Upper lobe of left lung (tissue), 6 donors: ENCODE measurements at regions not wholly inside any gene's neighbourhood (a gene's known extent, or its start where the extent isn't known, plus 50 kb on each side); places are given as distances from the start of the nearest gene placed in this dataset.

ENCODE experiments used
- ATAC-seq, 2 donors: fragments of 200-7000 bp; cut with Tn5 transposase; one replicate each; pipeline ENCODE4 v1.9.1; 2022; ENCODE audit warnings: mild to moderate bottlenecking in 2 of 2, moderate library complexity in 2 of 2; ENCODE audit not compliant: low FRiP score in 2 of 2
- DNase-seq, 2 donors: peaks; one replicate each; pipeline ENCODE4 v3.0.0-alpha.2; 2019 to 2020
- H3K27ac ChIP-seq, 4 donors: fragments of 200-600 bp; sonication (generic); one replicate each; pipeline ENCODE4 v1.5.1; 2016 to 2019
- H3K27me3 ChIP-seq, 4 donors: fragments of 200-600 bp; sonication (generic); one replicate each; pipeline ENCODE4 v1.5.1; 2017 to 2019
- H3K36me3 ChIP-seq, 4 donors: fragments of 200-600 bp; sonication (generic); one replicate each; pipeline ENCODE4 v1.5.1; 2016 to 2019
- H3K4me1 ChIP-seq, 4 donors: fragments of 200-600 bp; sonication (generic); one replicate each; pipeline ENCODE4 v1.5.1; 2018 to 2019
- H3K4me3 ChIP-seq, 4 donors: fragments of 200-600 bp; sonication (generic); one replicate each; pipeline ENCODE4 v1.5.1; 2017 to 2019; ENCODE audit warnings: mild to moderate bottlenecking in 2 of 4, moderate library complexity in 1 of 4
- H3K9me3 ChIP-seq, 4 donors: fragments of 200-600 bp; sonication (generic); one replicate each; pipeline ENCODE4 v1.5.1; 2018 to 2019
- EP300 ChIP-seq, 4 donors: sonication (generic); formaldehyde crosslinking; IDR thresholded peaks; one replicate each; pipeline ENCODE4 v1.5.1; 2017; ENCODE audit warnings: antibody characterized with exemption in 4 of 4, control low read depth in 2 of 4
- POLR2A ChIP-seq, 4 donors: fragments of 450-650 bp; IDR thresholded peaks; one replicate each; pipeline ENCODE4 v1.5.1; 2016 to 2017; ENCODE audit warnings: antibody characterized with exemption in 4 of 4, mild to moderate bottlenecking in 2 of 4
- POLR2AphosphoS5 ChIP-seq, 2 donors: sonication (generic); formaldehyde crosslinking; IDR thresholded peaks; one replicate each; pipeline ENCODE4 v1.5.1; 2017; ENCODE audit warnings: antibody characterized with exemption in 2 of 2
- WGBS, 2 donors: methylation state at CpG; one replicate each; pipeline ENCODE4 v1.1.5; 2017 to 2018; 5-methylcytosine and 5-hydroxymethylcytosine counted together
- TF ChIP-seq, protein P1 (sequence below), 6 experiments: fragments of 450-650 bp in 4 of 6; fragments of 200-600 bp in 2 of 6; sonication (generic) in 2 of 6; IDR thresholded peaks; one replicate each; pipeline ENCODE4 v1.5.1; 2016 to 2019; ENCODE audit warnings: antibody characterized with exemption in 6 of 6
- donor health status: DM: no; HTN: no; CAD: no; lungs with moderate emphysema.
- donor health status: DM: no; HTN: yes; CAD: no; lungs with severe emphysema.

DNA sequence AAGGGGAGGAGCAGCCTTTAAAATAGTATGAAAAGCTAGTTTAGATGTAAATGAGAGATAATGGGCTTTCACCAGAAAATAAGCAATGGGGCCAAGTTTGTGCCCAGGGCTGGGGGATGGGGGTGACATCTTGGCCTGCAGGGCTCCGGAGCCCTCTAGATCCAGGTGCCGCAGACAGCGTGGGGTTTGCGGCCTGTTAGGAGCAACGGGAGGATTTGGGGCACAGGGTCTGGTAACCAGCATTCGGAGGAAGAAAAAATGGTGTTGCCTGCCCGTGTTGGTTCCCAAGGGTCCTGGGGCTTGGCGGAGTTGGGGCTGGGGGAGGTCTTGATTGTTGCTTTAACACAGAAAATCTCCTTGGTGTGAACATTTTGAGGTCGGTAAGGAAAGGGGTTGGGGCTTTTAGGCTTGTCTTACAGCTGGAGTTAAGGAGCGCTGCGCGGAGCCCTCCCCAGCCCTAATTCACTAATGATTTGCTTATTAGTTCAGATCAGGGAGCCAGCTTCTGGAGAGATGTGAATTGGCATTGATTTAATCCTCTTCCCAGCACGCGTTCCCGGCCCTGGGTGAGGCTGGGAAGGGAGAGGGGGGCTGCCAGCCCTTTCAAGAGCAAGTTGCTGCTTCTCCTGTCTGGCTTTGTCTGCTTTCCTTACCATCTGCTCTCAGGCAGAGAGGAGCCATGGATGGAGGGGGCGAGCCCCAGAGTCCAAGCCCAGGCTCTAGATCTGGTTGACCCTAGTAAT is 443.4 kb downstream of the BCOR start:
- Histone ChIP-seq H3K4me3 (no peak overlapping the region), H3K4me1 (no peaks in the 10 kb centered on the region), H3K36me3 (no peaks in the 10 kb centered on the region), H3K27me3 (no peaks in the 10 kb centered on the region), H3K9me3 (no peaks in the 10 kb centered on the region), H3K27ac (no peak overlapping the region)
- 75 to 87% methylated on average over 5 to 16 of the region's 16 CpGs for WGBS, 2 donors
- DNase-seq: no peak
- ATAC-seq: no peak
- TF ChIP-seq POLR2A (IDR thresholded peaks at IDR 0.05): no peak
- TF ChIP-seq EP300 (IDR thresholded peaks at IDR 0.05): no peak
- TF ChIP-seq, protein P1, sequence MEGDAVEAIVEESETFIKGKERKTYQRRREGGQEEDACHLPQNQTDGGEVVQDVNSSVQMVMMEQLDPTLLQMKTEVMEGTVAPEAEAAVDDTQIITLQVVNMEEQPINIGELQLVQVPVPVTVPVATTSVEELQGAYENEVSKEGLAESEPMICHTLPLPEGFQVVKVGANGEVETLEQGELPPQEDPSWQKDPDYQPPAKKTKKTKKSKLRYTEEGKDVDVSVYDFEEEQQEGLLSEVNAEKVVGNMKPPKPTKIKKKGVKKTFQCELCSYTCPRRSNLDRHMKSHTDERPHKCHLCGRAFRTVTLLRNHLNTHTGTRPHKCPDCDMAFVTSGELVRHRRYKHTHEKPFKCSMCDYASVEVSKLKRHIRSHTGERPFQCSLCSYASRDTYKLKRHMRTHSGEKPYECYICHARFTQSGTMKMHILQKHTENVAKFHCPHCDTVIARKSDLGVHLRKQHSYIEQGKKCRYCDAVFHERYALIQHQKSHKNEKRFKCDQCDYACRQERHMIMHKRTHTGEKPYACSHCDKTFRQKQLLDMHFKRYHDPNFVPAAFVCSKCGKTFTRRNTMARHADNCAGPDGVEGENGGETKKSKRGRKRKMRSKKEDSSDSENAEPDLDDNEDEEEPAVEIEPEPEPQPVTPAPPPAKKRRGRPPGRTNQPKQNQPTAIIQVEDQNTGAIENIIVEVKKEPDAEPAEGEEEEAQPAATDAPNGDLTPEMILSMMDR (IDR thresholded peaks at IDR 0.05): no peak
- TF ChIP-seq POLR2AphosphoS5 (IDR thresholded peaks at IDR 0.05): no peak

DNA sequence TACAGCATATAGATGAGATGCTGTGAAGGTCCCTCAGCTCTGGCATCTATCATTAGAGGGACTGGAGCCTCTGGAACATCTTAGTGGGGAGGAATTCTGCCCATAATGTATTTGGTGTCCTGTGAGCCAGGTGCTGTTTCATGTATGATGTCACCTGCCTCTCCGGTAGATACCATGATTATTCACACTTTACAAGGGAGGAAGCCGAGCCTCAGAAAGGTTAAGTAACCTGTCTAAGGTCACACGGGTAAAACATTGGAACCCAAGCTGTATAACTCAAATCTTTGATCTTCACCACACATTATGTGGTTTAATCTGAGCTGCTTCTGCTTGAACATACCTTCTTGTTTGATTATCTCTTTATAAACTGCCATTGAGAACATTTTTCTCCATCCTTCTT is 442.8 kb downstream of the BCOR start:
- ATAC-seq (no peak), DNase-seq (no peak)
- no peaks in the 10 kb centered on the region for H3K4me1 ChIP-seq
- H3K36me3 ChIP-seq: no peaks in the 10 kb centered on the region
- H3K4me3 ChIP-seq: no peak overlapping the region
- H3K27ac ChIP-seq: no peak overlapping the region
- H3K9me3 ChIP-seq: no peaks in the 10 kb centered on the region
- TF ChIP-seq POLR2AphosphoS5 (IDR thresholded peaks at IDR 0.05): no peak
- TF ChIP-seq EP300 (IDR thresholded peaks at IDR 0.05): no peak
- TF ChIP-seq, protein P1 (IDR thresholded peaks at IDR 0.05): no peak
- TF ChIP-seq POLR2A (IDR thresholded peaks at IDR 0.05): no peak
- WGBS, 2 donors: 73 to 80% methylated on average over 1 to 3 of the region's 3 CpGs
- no peaks in the 10 kb centered on the region for H3K27me3 ChIP-seq

DNA sequence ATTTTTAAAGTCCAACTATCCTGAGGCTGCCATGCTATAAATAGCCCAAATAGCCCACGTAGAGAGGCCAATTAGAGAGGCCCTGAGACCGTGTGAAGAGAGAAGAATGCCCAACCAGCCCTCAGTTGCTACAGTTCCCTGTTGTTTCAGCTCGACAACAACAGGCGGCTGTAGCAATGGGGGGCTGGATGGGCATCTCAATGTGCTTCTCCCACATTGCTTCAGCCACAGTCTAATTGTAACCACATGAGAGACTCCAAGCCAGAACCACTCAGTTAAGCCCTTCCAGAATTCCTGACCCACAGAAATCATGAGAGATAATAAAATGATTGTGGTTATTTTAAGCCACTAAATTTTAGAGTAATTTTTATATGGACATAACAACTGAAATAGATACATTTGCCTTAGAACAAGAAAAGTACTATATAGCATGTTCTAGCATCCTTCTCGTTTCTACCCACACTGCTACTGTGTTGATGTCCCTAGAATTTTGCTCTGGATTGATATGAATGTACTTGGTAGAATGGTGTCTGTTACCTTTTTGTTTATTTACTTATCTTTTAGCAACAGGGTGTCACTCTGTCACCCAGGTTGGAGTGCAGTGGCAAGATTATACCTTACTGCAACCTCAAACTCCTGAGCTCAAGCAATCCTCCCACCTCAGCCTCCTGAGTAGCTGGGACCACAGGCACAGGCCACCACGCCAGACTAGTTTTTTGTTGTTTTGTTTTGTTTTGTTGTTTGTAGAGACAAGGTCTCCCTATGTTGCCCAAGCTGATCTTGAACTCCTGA is 436.4 kb downstream of the BCOR start:
- Histone ChIP-seq H3K9me3 (no peaks in the 10 kb centered on the region), H3K36me3 (no peaks in the 10 kb centered on the region), H3K27ac (no peak overlapping the region), H3K27me3 (no peaks in the 10 kb centered on the region), H3K4me1 (no peaks in the 10 kb centered on the region), H3K4me3 (no peak overlapping the region)
- DNase-seq (no peak), ATAC-seq (no peak)
- 71 to 91% methylated on average over 2 to 6 of the region's 6 CpGs for WGBS, 2 donors
- TF ChIP-seq EP300 (IDR thresholded peaks at IDR 0.05) (no peak), POLR2AphosphoS5 (IDR thresholded peaks at IDR 0.05) (no peak), POLR2A (IDR thresholded peaks at IDR 0.05) (no peak)
- TF ChIP-seq, protein P1 (IDR thresholded peaks at IDR 0.05): no peak

DNA sequence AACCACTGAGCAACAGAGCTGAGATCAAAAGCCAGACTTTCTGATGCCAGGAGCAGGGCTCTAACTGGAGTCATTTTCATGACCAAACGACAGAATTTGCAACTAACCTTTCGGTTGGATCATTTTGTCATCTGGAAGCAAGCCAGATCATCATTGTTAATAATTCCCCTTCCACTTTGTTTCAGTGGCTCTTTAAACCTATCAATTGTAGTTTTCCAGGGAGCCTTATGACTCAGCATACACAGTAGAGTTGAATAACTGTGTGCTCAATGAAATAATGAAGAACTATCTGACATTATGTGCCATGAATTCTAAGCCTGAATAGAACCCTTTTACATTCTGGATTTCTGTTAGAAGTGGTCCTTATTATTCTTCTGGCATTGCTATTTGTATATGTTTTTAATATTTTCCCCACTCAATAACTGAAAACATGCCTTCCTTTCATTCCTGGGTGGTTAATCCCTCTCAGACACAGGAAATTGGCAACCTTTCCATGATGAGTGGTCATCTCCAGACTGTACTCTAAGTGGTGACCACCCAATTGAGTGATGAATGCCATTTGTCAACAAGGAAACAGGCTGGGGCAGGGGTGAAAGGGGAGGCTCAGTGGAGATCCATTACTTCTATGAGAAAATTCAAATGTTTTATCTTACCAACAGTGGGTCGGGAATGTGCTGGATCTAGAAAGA is 431.8 kb downstream of the BCOR start:
- ATAC-seq: no peak
- TF ChIP-seq POLR2A (IDR thresholded peaks at IDR 0.05) (no peak), EP300 (IDR thresholded peaks at IDR 0.05) (no peak), POLR2AphosphoS5 (IDR thresholded peaks at IDR 0.05) (no peak)
- TF ChIP-seq, protein P1 (IDR thresholded peaks at IDR 0.05): no peak
- no peak overlapping the region for H3K27ac ChIP-seq

More for the DNA sequence above, 431.8 kb downstream of the BCOR start:
- WGBS, 2 donors: 71 to 89% methylated on average over 3 of the region's 3 CpGs
- Histone ChIP-seq H3K4me3 (no peak overlapping the region), H3K36me3 (no peaks in the 10 kb centered on the region), H3K27me3 (no peaks in the 10 kb centered on the region), H3K9me3 (no peaks in the 10 kb centered on the region), H3K4me1 (no peaks in the 10 kb centered on the region)
- DNase-seq: no peak
